ENCODE measurements at regions not wholly inside any gene's neighbourhood (a gene's known extent, or its start where the extent isn't known, plus 50 kb on each side); places are given as distances from the start of the nearest gene placed in this dataset.

DNA sequence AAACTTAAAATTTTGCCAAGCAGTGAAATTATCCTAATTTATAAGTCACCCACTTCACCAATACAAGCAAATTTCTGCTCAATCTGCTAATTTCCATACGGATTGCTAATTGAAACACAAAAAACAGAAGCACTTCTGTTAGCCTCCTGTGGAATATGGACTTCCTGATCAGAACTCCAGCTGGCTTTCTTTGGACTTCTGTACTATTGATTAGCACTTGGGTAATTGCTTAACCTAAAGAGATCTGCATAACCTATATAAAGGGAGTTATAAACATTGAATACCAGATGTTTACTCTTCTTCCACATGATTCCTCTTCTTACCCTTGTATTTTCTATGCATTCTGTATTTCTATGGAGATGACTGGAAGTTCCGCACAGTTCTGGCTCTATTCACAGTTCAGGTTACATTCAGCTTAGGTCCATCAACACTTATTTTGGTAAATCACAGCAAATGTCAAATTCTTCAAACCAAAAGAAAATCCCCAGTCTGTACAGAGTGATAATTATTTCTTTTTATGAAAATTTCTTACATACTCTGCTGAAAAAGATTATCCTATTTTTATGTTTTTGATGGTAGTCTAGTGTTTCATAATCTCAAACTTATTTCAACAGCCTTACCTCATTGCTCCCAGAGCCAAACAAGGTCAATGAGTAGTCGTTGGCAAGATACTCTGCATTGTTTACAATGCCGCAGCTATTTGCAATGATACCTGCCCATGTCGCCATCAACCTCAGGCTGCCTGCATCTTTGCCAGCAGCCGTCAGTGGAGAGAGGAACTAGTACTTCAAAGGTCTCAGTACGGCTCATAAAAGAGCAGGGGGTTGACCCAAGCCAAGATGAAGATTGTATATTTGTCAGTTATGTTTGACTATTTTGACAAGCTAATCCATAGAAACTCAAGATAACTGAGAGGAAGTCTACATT, 225.6 kb downstream of the AHR start:
- H3K9me3 ChIP-seq (ENCODE audit: control insufficient read depth, low read length) = no peaks in the 10 kb centered on the region
- no peaks in the 10 kb centered on the region for H3K36me3 ChIP-seq (ENCODE audit: control insufficient read depth, insufficient read depth, low read length, severe bottlenecking)
- peak overlapping the region; percentile 16 for H3K9ac ChIP-seq (ENCODE audit: low read length)
- peaks cover 24% of the 10 kb centered on the region for H3K4me1 ChIP-seq (ENCODE audit: control insufficient read depth, insufficient read depth, low read length)
- peak; percentile 65 for DNase-seq (ENCODE audit: low read depth)
- no peak overlapping the region for H3K4me3 ChIP-seq (ENCODE audit: low read length)
- H3K27me3 ChIP-seq (replicated peaks; ENCODE audit: control insufficient read depth, insufficient read depth, low read length) = no peaks in the 10 kb centered on the region

- Histone ChIP-seq H3K9ac (ENCODE audit: low read length) (peak overlapping the region; percentile 16), H3K4me1 (ENCODE audit: control insufficient read depth, insufficient read depth, low read length) (peaks cover 25% of the 10 kb centered on the region), H3K9me3 (ENCODE audit: control insufficient read depth, low read length) (no peaks in the 10 kb centered on the region), H3K4me3 (ENCODE audit: low read length) (no peak overlapping the region), H3K36me3 (ENCODE audit: control insufficient read depth, insufficient read depth, low read length, severe bottlenecking) (no peaks in the 10 kb centered on the region), H3K27me3 (replicated peaks; ENCODE audit: control insufficient read depth, insufficient read depth, low read length) (no peaks in the 10 kb centered on the region)
- peak; percentile 58 for DNase-seq (ENCODE audit: low read depth)
These were observed 226.3 kb downstream of the AHR start for GRCh38 chr7:17524746-17525145.

DNA sequence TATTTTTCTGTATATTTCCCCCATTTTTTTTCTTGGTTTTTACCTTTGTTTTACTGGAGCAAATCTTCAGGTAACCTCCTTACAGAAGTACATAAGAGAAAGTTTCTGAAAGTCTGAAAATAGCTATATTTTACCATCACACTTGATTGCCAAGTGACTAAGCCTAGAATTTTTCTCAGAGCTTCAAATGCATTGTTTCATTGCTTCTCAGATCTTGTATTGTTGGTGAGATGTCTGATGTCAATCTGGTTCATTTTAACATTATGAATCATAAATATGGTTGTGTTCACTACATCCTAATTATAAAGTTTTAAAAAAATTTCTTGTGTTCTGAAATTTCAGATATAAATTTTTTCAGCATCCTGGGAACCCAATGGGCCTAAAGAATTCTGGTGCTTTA, 228.2 kb downstream of the AHR start:
- Histone ChIP-seq H3K4me1 (ENCODE audit: control insufficient read depth, insufficient read depth, low read length) (peaks cover 32% of the 10 kb centered on the region), H3K27me3 (replicated peaks; ENCODE audit: control insufficient read depth, insufficient read depth, low read length) (no peaks in the 10 kb centered on the region), H3K36me3 (ENCODE audit: control insufficient read depth, insufficient read depth, low read length, severe bottlenecking) (no peaks in the 10 kb centered on the region), H3K9ac (ENCODE audit: low read length) (no peak overlapping the region), H3K9me3 (ENCODE audit: control insufficient read depth, low read length) (no peaks in the 10 kb centered on the region), H3K4me3 (ENCODE audit: low read length) (no peak overlapping the region)
- no peak for DNase-seq (ENCODE audit: low read depth)

GRCh38 chr7:17528636-17529035, 230.2 kb downstream of the AHR start:
- Histone ChIP-seq H3K27me3 (replicated peaks; ENCODE audit: control insufficient read depth, insufficient read depth, low read length) (no peaks in the 10 kb centered on the region), H3K4me1 (ENCODE audit: control insufficient read depth, insufficient read depth, low read length) (peaks cover 40% of the 10 kb centered on the region), H3K36me3 (ENCODE audit: control insufficient read depth, insufficient read depth, low read length, severe bottlenecking) (no peaks in the 10 kb centered on the region), H3K4me3 (ENCODE audit: low read length) (no peak overlapping the region), H3K9ac (ENCODE audit: low read length) (no peak overlapping the region), H3K9me3 (ENCODE audit: control insufficient read depth, low read length) (no peaks in the 10 kb centered on the region)
- no peak for DNase-seq (ENCODE audit: low read depth)

GRCh38 chr7:17530244-17530643, 231.8 kb downstream of the AHR start:
- no peaks in the 10 kb centered on the region for H3K36me3 ChIP-seq (ENCODE audit: control insufficient read depth, insufficient read depth, low read length, severe bottlenecking)
- H3K9ac ChIP-seq (ENCODE audit: low read length) = peak overlapping the region; percentile 32
- H3K4me3 ChIP-seq (ENCODE audit: low read length) = no peak overlapping the region
- H3K9me3 ChIP-seq (ENCODE audit: control insufficient read depth, low read length) = no peaks in the 10 kb centered on the region
- peaks cover 30% of the 10 kb centered on the region for H3K4me1 ChIP-seq (ENCODE audit: control insufficient read depth, insufficient read depth, low read length)
- DNase-seq (ENCODE audit: low read depth) = peak; percentile 58
- H3K27me3 ChIP-seq (replicated peaks; ENCODE audit: control insufficient read depth, insufficient read depth, low read length) = no peaks in the 10 kb centered on the region

DNA sequence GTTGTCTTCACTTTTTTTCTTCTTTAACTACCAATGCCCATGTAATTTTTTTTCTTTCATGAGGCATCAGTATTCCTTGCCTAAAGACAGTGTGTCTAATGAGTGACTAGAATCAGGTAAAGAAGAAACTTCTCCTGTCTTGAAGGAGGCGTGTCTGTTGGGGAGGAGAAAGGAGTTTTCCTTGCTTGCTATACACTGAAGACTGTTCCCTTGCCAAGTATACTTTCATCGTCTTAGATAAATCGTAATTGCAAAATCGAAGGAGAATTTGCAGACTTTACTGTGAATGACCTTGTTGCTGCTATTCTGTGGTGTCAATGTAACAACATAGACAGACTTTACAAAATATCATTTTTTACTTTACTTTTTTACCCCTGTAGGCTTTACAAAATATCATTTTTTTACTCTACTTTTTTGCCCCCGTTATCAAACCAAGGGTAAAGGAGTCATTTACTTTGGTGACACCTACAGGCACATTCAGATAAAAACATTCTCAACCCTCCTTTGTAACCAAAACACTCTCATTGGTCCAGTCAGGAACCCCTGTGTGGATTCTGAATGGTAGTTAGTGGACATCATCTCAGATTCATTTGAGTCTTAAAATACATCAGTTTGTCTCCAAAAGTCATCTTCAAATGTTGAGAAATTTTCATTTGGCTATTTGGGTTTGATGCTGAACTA, 232.4 kb downstream of the AHR start:
- peak; percentile 35 for DNase-seq (ENCODE audit: low read depth)
- H3K4me3 ChIP-seq (ENCODE audit: low read length) = no peak overlapping the region

DNA sequence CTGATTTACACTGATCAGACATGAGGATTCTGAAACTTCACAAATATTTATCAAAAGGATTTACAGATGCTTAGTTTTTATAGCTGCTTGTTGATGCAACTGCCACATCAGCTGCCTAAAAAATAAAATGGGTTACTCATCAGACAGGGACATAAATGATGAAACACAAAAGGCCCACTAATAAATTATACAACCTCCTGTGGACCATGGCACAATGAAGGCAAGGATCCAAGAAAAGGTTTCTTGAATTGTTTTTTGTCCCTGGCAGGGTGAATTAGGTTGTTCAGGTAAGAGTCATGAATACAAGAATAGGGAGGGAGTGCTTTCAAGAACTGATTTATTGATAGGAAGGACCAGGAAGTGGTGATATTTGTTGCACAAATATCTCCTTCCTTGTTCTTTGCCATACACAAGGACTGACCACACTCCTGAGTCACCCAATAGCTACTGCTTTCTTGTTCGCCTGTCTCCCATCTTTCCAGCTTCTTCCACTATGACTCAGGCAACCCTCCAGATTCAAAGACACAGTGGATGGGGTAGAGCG, 234.5 kb downstream of the AHR start:
- Histone ChIP-seq H3K36me3 (ENCODE audit: control insufficient read depth, insufficient read depth, low read length, severe bottlenecking) (no peaks in the 10 kb centered on the region), H3K4me1 (ENCODE audit: control insufficient read depth, insufficient read depth, low read length) (peaks cover 26% of the 10 kb centered on the region), H3K9me3 (ENCODE audit: control insufficient read depth, low read length) (no peaks in the 10 kb centered on the region), H3K27me3 (replicated peaks; ENCODE audit: control insufficient read depth, insufficient read depth, low read length) (no peaks in the 10 kb centered on the region), H3K4me3 (ENCODE audit: low read length) (no peak overlapping the region), H3K9ac (ENCODE audit: low read length) (no peak overlapping the region)
- peak; percentile 33 for DNase-seq (ENCODE audit: low read depth)

More for the DNA sequence above, 232.4 kb downstream of the AHR start:
- Histone ChIP-seq H3K9me3 (ENCODE audit: control insufficient read depth, low read length) (no peaks in the 10 kb centered on the region), H3K9ac (ENCODE audit: low read length) (no peak overlapping the region), H3K4me1 (ENCODE audit: control insufficient read depth, insufficient read depth, low read length) (peaks cover 30% of the 10 kb centered on the region), H3K36me3 (ENCODE audit: control insufficient read depth, insufficient read depth, low read length, severe bottlenecking) (no peaks in the 10 kb centered on the region), H3K27me3 (replicated peaks; ENCODE audit: control insufficient read depth, insufficient read depth, low read length) (no peaks in the 10 kb centered on the region)

DNA sequence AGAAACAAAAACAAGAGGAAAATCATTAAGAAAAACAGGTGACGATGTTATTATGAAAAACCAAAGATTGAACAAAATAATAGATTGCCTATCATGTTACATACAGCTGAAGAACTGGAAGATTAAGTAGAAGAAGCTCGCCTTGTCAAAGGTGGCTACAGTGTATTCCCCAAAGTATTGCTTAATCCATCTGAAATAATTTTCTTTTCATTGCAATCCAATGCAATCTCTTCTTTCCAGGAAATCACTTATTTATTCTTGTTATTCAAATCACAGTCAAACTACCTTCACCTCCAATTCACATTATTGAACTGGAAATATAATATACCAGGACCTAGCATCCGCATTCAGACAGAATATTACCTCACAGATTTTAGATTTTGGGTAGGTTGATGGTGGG, 235.9 kb downstream of the AHR start:
- no peaks in the 10 kb centered on the region for H3K9me3 ChIP-seq (ENCODE audit: control insufficient read depth, low read length)
- DNase-seq (ENCODE audit: low read depth) = no peak
- no peaks in the 10 kb centered on the region for H3K36me3 ChIP-seq (ENCODE audit: control insufficient read depth, insufficient read depth, low read length, severe bottlenecking)
- peaks cover 25% of the 10 kb centered on the region for H3K4me1 ChIP-seq (ENCODE audit: control insufficient read depth, insufficient read depth, low read length)
- H3K9ac ChIP-seq (ENCODE audit: low read length) = no peak overlapping the region
- no peak overlapping the region for H3K4me3 ChIP-seq (ENCODE audit: low read length)
- no peaks in the 10 kb centered on the region for H3K27me3 ChIP-seq (replicated peaks; ENCODE audit: control insufficient read depth, insufficient read depth, low read length)

GRCh38 chr7:17535776-17536175, 237.3 kb downstream of the AHR start:
- H3K9ac ChIP-seq (ENCODE audit: low read length) = no peak overlapping the region
- no peaks in the 10 kb centered on the region for H3K27me3 ChIP-seq (replicated peaks; ENCODE audit: control insufficient read depth, insufficient read depth, low read length)
- H3K36me3 ChIP-seq (ENCODE audit: control insufficient read depth, insufficient read depth, low read length, severe bottlenecking) = no peaks in the 10 kb centered on the region
- peaks cover 17% of the 10 kb centered on the region for H3K4me1 ChIP-seq (ENCODE audit: control insufficient read depth, insufficient read depth, low read length)
- H3K4me3 ChIP-seq (ENCODE audit: low read length) = no peak overlapping the region
- H3K9me3 ChIP-seq (ENCODE audit: control insufficient read depth, low read length) = no peaks in the 10 kb centered on the region
- DNase-seq (ENCODE audit: low read depth) = no peak

- Histone ChIP-seq H3K4me3 (ENCODE audit: low read length) (no peak overlapping the region), H3K9ac (ENCODE audit: low read length) (no peak overlapping the region), H3K4me1 (ENCODE audit: control insufficient read depth, insufficient read depth, low read length) (peaks cover 24% of the 10 kb centered on the region), H3K27me3 (replicated peaks; ENCODE audit: control insufficient read depth, insufficient read depth, low read length) (no peaks in the 10 kb centered on the region), H3K36me3 (ENCODE audit: control insufficient read depth, insufficient read depth, low read length, severe bottlenecking) (no peaks in the 10 kb centered on the region), H3K9me3 (ENCODE audit: control insufficient read depth, low read length) (no peaks in the 10 kb centered on the region)
- DNase-seq (ENCODE audit: low read depth) = no peak
These were observed 245.9 kb downstream of the AHR start for GRCh38 chr7:17544401-17544800.

- Histone ChIP-seq H3K36me3 (ENCODE audit: control insufficient read depth, insufficient read depth, low read length, severe bottlenecking) (no peaks in the 10 kb centered on the region), H3K9me3 (ENCODE audit: control insufficient read depth, low read length) (no peaks in the 10 kb centered on the region), H3K9ac (ENCODE audit: low read length) (peak overlapping the region; percentile 68), H3K4me1 (ENCODE audit: control insufficient read depth, insufficient read depth, low read length) (peaks cover 24% of the 10 kb centered on the region), H3K27me3 (replicated peaks; ENCODE audit: control insufficient read depth, insufficient read depth, low read length) (no peaks in the 10 kb centered on the region), H3K4me3 (ENCODE audit: low read length) (no peak overlapping the region)
- DNase-seq (ENCODE audit: low read depth) = no peak
These were observed 246.9 kb downstream of the AHR start for GRCh38 chr7:17545348-17545747.

Measured in adipocyte (in vitro differentiated cells).